ENCODE measurements at regions not wholly inside any gene's neighbourhood (a gene's known extent, or its start where the extent isn't known, plus 50 kb on each side); places are given as distances from the start of the nearest gene placed in this dataset.
"Not testable (repeated sequence)": the region's sequence is repeated elsewhere in the genome, so short reads cannot be mapped to it uniquely, and the experiment has no call there.

DNA sequence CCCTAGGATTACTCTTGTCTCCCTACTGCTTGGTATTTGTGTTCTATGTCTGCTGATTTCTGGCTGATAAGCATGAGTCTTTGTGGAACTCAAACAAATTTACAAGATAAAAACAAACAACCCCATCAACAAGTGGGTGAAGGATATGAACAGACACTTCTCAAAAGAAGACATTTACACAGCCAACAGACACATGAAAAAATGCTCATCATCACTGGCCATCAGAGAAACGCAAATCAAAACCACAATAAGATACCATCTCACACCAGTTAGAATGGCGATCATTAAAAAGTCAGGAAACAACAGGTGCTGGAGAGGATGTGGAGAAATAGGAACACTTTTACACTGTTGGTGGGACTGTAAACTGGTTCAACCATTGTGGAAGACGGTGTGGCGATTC, 81.5 kb upstream of the GAS1 start:
- not testable (repeated sequence) for H3K4me1 ChIP-seq (replicated peaks); H3K27ac ChIP-seq; H3K9me3 ChIP-seq (replicated peaks); DNase-seq (ENCODE audit: low read depth in 1 of 2, low spot score in 2 of 2); H3K4me3 ChIP-seq; H3K27me3 ChIP-seq (replicated peaks); H3K36me3 ChIP-seq

DNA sequence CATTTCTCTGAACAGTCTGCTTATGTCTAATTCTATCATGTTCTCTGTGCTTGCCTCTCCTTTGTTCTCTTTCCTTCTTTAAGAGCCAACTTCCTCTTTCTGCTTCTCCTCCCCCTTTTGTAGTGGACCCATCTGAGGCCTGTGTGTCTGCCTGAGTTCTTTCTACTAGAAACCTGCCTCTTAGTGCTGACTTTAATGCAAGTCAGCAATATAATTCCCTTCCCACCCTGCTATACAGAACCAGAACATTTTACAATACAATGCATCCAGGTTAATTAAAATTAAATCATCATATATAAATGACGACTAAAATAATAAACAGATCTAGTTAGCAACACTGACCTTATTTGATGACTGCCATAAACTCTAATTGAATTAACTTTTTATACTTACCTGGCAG, 82.6 kb upstream of the GAS1 start:
- Histone ChIP-seq H3K4me3 (no peak overlapping the region), H3K27me3 (replicated peaks) (no peaks in the 10 kb centered on the region), H3K9me3 (replicated peaks) (no peaks in the 10 kb centered on the region), H3K36me3 (no peaks in the 10 kb centered on the region), H3K4me1 (replicated peaks) (no peaks in the 10 kb centered on the region), H3K27ac (no peak overlapping the region)
- DNase-seq (ENCODE audit: low read depth in 1 of 2, low spot score in 2 of 2), result no peak

DNA sequence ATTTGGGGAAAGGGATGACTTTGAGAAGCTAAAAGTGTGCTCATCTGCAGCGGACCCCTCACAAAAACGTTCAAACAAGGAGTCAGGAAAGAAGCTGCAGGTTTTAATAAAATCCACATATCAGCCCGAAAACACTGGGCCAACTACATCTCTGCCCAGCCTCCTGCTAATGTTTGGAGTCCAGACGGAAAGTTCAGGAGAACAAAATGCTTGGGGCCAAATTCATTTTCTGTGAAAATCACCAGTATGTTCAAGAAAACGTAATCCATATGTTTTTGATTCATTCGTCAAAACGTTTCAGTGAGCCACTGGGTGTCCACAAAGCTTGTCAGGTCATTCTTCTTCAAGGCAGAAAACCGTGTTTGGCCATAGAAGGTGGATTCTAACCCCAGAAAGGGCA, 87.5 kb upstream of the GAS1 start:
- no peaks in the 10 kb centered on the region for H3K9me3 ChIP-seq (replicated peaks)
- no peak for DNase-seq (ENCODE audit: low read depth in 1 of 2, low spot score in 2 of 2)
- H3K4me1 ChIP-seq (replicated peaks), result no peaks in the 10 kb centered on the region
- H3K27me3 ChIP-seq (replicated peaks), result no peaks in the 10 kb centered on the region
- no peak overlapping the region for H3K4me3 ChIP-seq
- no peak overlapping the region for H3K27ac ChIP-seq
- no peaks in the 10 kb centered on the region for H3K36me3 ChIP-seq

DNA sequence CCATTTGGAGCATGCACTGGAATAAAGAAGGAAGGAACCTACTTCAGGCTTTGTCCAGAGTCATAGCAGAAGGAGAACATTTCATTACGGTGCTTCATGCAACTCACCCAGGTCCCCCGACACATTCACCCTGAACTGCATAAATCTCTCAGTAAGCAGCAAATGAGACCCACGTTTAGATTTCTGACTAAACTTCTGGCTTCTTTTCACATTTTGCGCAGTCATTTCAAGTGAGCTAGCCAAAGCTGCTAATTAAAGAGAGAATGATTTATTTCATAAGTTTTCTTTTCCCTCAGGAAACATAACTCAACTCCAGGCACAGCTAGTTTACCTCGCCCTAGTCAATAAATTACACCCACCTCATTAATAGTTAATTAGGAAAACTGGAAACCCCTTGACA, 88.6 kb upstream of the GAS1 start:
- no peaks in the 10 kb centered on the region for H3K9me3 ChIP-seq (replicated peaks)
- no peak for DNase-seq (ENCODE audit: low read depth in 1 of 2, low spot score in 2 of 2)
- no peaks in the 10 kb centered on the region for H3K4me1 ChIP-seq (replicated peaks)
- H3K27me3 ChIP-seq (replicated peaks), result no peaks in the 10 kb centered on the region
- H3K27ac ChIP-seq, result no peak overlapping the region
- no peak overlapping the region for H3K4me3 ChIP-seq
- no peaks in the 10 kb centered on the region for H3K36me3 ChIP-seq

DNA sequence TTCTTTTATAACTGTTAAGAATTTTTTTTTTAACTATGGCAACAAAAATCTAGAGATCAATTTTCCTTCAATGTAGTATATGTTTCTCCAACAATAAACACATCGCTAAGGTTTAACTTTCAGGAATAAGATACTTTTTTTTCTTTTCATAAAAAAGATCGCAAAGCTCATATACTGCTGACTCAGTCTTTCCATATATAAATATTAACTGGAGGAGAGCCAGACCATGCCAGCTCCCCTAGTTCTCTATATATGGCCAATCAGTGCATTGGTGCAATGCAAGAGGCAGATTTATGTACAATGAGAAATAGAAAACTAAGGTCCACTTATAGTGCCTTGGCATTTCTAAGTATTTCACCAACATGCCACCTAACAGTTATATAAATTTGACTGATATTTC, 89.2 kb upstream of the GAS1 start:
- Histone ChIP-seq H3K36me3 (no peaks in the 10 kb centered on the region), H3K9me3 (replicated peaks) (no peaks in the 10 kb centered on the region), H3K4me1 (replicated peaks) (no peaks in the 10 kb centered on the region), H3K27ac (no peak overlapping the region), H3K27me3 (replicated peaks) (no peaks in the 10 kb centered on the region), H3K4me3 (no peak overlapping the region)
- DNase-seq (ENCODE audit: low read depth in 1 of 2, low spot score in 2 of 2), result no peak

GRCh38 chr9:87039809-87040392, 92.6 kb upstream of the GAS1 start:
- no peak for DNase-seq (ENCODE audit: low read depth in 1 of 2, low spot score in 2 of 2)

DNA sequence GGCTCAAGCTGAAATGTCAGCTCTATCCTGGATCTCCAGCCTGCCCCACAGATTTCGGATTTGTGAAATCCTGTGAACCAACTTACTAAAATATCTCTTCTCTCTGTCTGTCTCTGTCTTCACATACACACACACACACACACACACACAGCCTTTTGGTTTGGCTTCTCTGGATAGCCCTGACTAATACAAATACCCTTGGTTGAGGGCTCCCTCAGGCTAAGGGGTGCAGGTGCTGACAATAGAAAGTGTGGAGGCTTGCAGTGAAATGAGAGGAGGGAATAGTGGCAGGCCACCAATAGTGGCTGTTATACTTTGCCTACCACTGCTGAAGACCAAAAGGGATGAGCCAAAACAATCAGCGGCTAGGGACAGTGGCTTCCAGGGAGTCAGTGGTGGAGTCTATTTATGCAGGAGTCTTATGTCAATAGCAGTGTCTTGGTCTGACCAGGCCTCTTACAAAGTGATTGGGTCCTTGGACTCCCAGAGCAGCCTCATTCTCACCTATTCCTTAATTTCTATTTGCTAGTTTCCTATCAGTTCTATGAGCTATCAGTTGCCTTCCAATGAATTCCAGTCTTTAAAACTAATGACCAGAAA, 93.2 kb upstream of the GAS1 start:
- H3K27me3 ChIP-seq (replicated peaks), result no peaks in the 10 kb centered on the region
- no peaks in the 10 kb centered on the region for H3K4me1 ChIP-seq (replicated peaks)
- H3K9me3 ChIP-seq (replicated peaks), result no peaks in the 10 kb centered on the region
- H3K4me3 ChIP-seq, result no peak overlapping the region
- no peak for DNase-seq (ENCODE audit: low read depth in 1 of 2, low spot score in 2 of 2)
- no peaks in the 10 kb centered on the region for H3K36me3 ChIP-seq
- H3K27ac ChIP-seq, result no peak overlapping the region

More at GRCh38 chr9:87039809-87040392, 92.6 kb upstream of the GAS1 start:
- H3K27me3 ChIP-seq (replicated peaks), result no peaks in the 10 kb centered on the region
- no peaks in the 10 kb centered on the region for H3K9me3 ChIP-seq (replicated peaks)
- H3K36me3 ChIP-seq, result no peaks in the 10 kb centered on the region
- no peaks in the 10 kb centered on the region for H3K4me1 ChIP-seq (replicated peaks)
- H3K27ac ChIP-seq, result no peak overlapping the region
- no peak overlapping the region for H3K4me3 ChIP-seq

- H3K9me3 ChIP-seq (replicated peaks); DNase-seq (ENCODE audit: low read depth in 1 of 2, low spot score in 2 of 2); H3K36me3 ChIP-seq; H3K4me3 ChIP-seq; H3K27ac ChIP-seq; H3K4me1 ChIP-seq (replicated peaks); H3K27me3 ChIP-seq (replicated peaks): not testable (repeated sequence)
These were observed 94.4 kb upstream of the GAS1 start for GRCh38 chr9:87041553-87042235.

GRCh38 chr9:87049929-87050608, 102.8 kb upstream of the GAS1 start:
- not testable (repeated sequence) for DNase-seq (ENCODE audit: low read depth in 1 of 2, low spot score in 2 of 2); H3K27ac ChIP-seq

GRCh38 chr9:87054999-87055686, 107.8 kb upstream of the GAS1 start:
- H3K4me3 ChIP-seq, result no peak overlapping the region
- H3K9me3 ChIP-seq (replicated peaks), result no peaks in the 10 kb centered on the region
- H3K4me1 ChIP-seq (replicated peaks), result no peaks in the 10 kb centered on the region
- no peak overlapping the region for H3K27ac ChIP-seq
- no peak for DNase-seq (ENCODE audit: low read depth in 1 of 2, low spot score in 2 of 2)
- H3K27me3 ChIP-seq (replicated peaks), result no peaks in the 10 kb centered on the region; the same call in 1 of the 2 replicates
- H3K36me3 ChIP-seq, result no peaks in the 10 kb centered on the region

More at GRCh38 chr9:87049929-87050608, 102.8 kb upstream of the GAS1 start:
- not testable (repeated sequence) for H3K27me3 ChIP-seq (replicated peaks); H3K36me3 ChIP-seq; H3K4me1 ChIP-seq (replicated peaks); H3K9me3 ChIP-seq (replicated peaks); H3K4me3 ChIP-seq

DNA sequence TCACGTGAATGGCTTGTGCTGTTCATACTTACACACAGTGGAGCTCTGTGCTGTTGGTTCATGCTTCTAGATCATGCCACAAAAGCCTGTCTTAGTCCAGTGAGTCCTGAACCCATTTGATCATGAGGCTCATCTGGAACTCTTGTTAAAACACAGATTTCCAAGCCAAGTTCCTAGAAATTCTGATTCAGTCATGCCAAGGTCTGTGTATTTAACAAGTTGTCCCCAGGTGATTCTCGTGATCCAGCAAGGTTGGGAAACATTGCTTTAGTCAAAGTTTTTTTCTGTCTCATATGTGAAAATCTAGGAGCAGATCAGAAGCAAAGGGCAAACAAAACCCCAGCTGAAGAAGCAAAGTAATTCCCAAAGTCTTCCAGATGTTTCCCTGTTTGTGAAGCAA, 112.5 kb upstream of the GAS1 start:
- Histone ChIP-seq H3K9me3 (replicated peaks) (no peaks in the 10 kb centered on the region), H3K27me3 (replicated peaks) (no peaks in the 10 kb centered on the region)

DNA sequence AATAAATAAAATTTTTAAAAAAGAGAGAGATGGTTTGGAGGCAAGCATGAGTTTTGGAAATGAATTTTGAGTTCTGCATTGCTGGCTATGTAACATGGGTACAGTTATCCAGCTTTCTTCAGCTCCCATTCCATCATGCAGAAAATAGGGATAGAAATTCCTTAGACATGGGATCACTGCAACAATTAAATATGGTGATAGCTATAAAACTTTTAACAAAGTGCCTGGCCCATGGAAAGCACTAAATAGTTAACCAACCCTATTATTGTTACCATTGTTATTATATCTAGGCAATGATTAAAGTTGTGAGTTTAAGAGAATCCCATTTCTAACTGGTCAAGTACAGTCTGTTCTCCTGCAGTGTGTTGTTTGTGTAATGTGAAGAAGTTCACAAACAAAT, 115.4 kb upstream of the GAS1 start:
- no peaks in the 10 kb centered on the region for H3K36me3 ChIP-seq
- H3K27ac ChIP-seq, result no peak overlapping the region
- H3K9me3 ChIP-seq (replicated peaks), result no peaks in the 10 kb centered on the region
- no peak for DNase-seq (ENCODE audit: low read depth in 1 of 2, low spot score in 2 of 2)
- no peaks in the 10 kb centered on the region for H3K4me1 ChIP-seq (replicated peaks)
- no peak overlapping the region for H3K4me3 ChIP-seq
- H3K27me3 ChIP-seq (replicated peaks), result no peaks in the 10 kb centered on the region

More for the DNA sequence above, 112.5 kb upstream of the GAS1 start:
- Histone ChIP-seq H3K36me3 (no peaks in the 10 kb centered on the region), H3K27ac (no peak overlapping the region), H3K4me1 (replicated peaks) (no peaks in the 10 kb centered on the region), H3K4me3 (no peak overlapping the region)
- DNase-seq (ENCODE audit: low read depth in 1 of 2, low spot score in 2 of 2), result no peak

DNA sequence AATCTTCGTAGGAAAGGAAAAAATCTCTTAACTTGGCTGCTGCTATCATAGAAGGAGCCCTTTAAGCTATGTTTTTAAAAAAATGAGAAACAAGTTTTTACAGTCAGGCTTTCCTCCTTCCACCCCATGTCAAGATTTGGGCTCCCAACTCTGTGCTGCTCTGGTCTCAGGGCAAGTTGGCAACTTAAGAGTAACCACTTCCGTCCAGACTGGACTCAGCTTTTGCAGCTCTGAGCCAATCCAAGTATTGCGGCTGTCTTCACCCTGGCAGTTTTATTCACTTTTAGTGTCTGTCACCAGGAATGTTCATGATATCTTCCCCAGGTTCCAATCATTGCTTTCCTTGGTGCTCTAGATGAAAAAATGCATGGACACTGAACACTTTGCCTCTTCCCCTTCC, 115.9 kb upstream of the GAS1 start:
- no peak overlapping the region for H3K27ac ChIP-seq
- H3K4me3 ChIP-seq, result no peak overlapping the region

GRCh38 chr9:87063871-87064270, 116.6 kb upstream of the GAS1 start:
- Histone ChIP-seq H3K4me1 (replicated peaks) (no peaks in the 10 kb centered on the region), H3K4me3 (no peak overlapping the region), H3K27ac (no peak overlapping the region), H3K9me3 (replicated peaks) (no peaks in the 10 kb centered on the region), H3K36me3 (no peaks in the 10 kb centered on the region), H3K27me3 (replicated peaks) (no peaks in the 10 kb centered on the region)
- no peak for DNase-seq (ENCODE audit: low read depth in 1 of 2, low spot score in 2 of 2)

More for the DNA sequence above, 115.9 kb upstream of the GAS1 start:
- Histone ChIP-seq H3K9me3 (replicated peaks) (no peaks in the 10 kb centered on the region), H3K36me3 (no peaks in the 10 kb centered on the region), H3K27me3 (replicated peaks) (no peaks in the 10 kb centered on the region), H3K4me1 (replicated peaks) (no peaks in the 10 kb centered on the region)
- no peak for DNase-seq (ENCODE audit: low read depth in 1 of 2, low spot score in 2 of 2)
